HG02798 (cell line): ENCODE measurements at regions not wholly inside any gene's neighbourhood (a gene's known extent, or its start where the extent isn't known, plus 50 kb on each side); places are given as distances from the start of the nearest gene placed in this dataset.

Experiments used
- ATAC-seq: cut with Tn5 transposase; IDR thresholded peaks from one replicate; pipeline ENCODE4 v1.9.1; 2021; ENCODE audit warnings: mild to moderate bottlenecking; ENCODE audit not compliant: unreplicated experiment, poor library complexity

DNA sequence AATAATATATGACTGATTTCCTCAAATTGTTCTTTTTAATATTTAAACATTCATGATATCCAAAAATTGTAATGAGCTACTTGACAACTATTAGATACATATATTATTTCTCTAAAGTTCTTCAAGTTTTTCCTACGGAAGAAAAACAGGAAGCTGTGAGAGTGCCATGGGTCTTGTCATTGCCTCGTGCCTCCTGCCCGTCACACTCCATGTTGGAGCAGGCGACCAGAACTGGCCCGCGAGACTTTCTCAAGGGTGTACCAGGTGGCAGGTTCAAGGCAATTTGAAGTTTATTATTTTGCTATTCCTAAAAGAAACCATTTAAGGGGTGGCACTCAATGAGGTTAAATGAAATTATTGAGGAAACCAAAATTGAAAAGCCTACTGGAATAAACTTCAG, 337.2 kb downstream of the HACE1 start:
- ATAC-seq: no peak

DNA sequence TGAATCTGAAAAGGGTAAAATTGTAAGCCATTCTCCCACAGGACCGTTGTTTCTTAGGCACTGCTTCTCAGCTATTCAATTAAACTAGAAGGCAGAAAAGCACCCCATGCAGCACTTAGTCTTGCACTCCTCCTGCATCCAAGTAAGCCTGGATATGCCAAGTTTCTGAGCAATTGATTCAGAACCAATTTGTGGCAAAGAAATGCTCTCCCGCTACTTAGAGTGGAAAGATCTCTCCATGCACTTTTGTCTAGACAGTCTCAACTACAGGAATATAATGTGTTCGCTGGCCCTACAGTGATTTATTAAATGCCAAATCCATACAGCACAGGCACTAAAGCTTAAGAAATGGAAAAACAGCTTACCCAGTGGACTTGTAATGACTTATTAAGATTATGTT, 338.5 kb downstream of the HACE1 start:
- ATAC-seq: no peak

DNA sequence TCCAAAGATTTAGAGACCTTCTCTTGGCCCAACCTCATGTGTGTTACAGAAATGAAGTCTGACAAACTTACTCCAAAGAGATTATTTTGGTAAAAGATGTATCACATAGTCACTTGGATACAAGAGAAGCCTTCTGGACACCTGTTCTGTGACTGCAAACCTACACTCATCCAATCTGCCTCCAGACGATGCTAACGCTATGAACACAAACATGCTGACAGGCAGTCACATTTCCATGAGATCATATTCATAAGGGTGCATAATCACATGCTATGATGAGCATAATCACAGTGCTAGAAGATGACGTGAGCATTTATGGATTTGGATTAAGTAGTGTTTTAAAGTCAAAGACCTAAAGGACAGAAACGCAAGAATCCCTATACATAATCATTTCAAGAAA, 340.2 kb downstream of the HACE1 start:
- ATAC-seq: no peak

- ATAC-seq: no peak
These were observed 350.4 kb downstream of the HACE1 start for GRCh38 chr6:104509355-104509754.

DNA sequence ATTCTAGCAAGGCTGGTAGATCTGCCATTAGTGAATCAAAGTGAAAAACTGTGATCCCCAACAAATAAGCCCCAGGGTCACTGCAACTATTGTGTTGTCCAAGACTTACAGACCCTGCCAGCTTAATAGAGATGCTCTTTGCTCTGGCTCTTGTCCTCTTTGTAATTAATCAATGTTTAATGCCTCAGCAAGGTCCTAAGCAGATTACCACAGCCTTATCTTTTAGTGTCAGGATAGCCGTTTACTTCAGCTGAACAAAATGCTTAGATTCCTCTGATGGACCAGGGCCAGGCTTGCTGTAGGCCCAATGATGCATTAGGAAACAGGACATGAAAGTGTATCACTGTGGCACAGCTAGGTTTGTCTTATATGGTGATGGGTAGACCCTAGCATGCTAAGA, 353.3 kb downstream of the HACE1 start:
- ATAC-seq: no peak

- ATAC-seq: no peak
These were observed 353.9 kb downstream of the HACE1 start for GRCh38 chr6:104505838-104506237.

GRCh38 chr6:104500265-104500664, 359.5 kb downstream of the HACE1 start:
- no peak for ATAC-seq

DNA sequence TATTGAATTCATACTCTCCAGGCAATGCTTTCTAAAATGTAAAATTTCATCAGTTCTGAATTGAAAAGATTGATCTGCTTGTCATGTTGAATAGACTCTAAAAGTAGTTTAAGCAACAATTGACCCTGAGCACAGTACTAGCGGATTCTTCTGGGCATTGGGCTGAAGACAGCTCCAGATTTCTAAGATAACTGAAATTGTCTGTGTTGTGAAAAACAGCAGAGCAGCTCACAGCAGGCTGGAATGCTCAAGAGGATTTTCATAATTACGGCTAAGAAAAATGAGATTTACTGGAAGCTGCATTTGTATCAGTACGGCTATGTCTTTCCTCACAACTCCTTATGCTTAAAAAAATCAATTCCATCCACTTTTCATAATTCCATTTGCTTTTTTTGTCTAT, 373.7 kb downstream of the HACE1 start:
- no peak for ATAC-seq

GRCh38 chr6:104484626-104485025, 375.1 kb downstream of the HACE1 start:
- ATAC-seq: no peak

GRCh38 chr6:104484191-104484590, 375.5 kb downstream of the HACE1 start:
- ATAC-seq: no peak

DNA sequence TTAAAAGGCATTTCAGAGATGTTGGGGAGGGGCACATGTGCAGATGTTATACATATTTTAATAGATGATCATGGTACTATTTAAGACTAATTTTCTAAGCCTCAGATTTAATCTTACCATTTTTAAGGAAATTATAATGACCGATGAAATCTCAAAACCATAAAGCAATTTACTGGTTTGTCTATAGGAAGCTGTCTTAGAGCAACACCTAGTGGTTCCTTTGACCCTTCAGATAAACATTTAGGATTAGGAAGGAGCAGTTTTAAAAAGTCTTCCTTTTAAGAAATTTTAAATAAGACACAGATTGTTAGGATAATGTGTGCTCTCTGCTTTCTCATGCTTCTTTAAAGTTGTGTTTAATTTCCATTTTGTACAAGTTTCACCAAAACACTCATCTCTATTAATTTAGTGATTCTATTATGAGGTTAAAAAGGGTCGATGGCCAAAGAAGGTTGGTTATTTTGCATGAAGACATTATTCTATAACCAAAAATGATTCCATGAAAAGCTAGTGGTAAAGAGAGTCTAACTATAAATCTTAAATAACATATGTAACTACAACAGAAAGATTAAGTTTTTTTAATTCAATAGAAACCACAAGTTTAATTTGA, 376.4 kb downstream of the HACE1 start:
- ATAC-seq: no peak

GRCh38 chr6:104477569-104477968, 382.1 kb downstream of the HACE1 start:
- no peak for ATAC-seq

- ATAC-seq: no peak
These were observed 386.7 kb downstream of the HACE1 start for GRCh38 chr6:104473021-104473429.

DNA sequence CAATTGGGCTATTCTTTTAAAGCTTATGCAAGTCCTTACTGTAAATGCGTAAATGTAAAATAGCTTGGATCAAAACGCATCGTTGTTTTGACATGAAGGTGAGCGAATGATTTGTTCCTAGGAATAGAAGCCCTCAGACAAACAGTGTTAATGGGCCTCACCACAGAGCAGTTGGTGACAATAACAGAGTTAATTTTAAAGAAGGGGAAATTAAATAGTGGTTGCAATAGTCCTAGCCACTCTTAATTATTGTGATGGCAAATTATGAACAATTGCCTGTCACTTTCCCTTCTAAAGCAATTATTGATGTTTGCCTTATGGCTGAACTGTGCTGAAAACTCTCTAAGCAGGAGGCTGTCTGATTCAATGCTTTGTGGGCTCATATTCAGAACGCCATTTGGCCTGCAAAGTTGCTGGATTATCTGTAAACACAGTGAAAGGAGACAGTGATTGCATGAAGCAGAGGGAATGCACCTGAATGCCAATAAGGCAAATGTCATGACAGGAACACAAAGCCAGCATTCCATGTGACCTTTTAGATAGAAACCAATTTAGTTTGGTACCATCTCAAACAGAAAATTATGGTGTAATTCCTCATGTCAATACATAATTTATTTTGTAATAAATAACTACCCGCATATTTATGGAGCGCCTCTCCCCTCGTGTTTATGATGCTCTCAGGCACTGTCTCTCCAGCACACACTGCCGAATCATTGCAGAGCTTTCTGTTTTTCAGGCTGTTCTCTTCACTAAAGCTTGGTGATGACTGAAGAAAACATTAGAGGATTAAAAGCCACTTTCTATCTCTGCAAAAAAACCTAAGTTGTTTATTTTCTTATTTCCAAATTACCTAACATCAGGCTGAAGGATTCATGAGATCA, 387.5 kb downstream of the HACE1 start:
- ATAC-seq: no peak

DNA sequence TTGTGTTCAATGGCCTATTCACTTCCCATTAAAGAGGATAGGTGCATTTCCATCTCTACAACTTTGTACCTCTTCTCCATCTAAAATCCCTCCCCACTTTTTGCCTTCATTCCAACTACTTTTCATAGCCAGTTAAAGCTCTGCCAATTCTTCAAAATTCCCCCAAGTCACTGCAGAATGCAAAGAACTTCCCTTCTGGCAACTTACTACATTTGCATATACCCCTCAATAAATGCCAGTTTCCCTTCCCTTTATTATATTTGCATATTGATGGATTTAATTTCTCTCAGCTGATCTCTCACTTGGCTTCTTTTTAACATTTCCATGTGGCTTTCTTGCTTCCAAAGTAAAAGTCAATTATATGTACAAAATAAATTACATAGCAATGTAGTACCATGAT, 393.4 kb downstream of the HACE1 start:
- ATAC-seq: no peak

DNA sequence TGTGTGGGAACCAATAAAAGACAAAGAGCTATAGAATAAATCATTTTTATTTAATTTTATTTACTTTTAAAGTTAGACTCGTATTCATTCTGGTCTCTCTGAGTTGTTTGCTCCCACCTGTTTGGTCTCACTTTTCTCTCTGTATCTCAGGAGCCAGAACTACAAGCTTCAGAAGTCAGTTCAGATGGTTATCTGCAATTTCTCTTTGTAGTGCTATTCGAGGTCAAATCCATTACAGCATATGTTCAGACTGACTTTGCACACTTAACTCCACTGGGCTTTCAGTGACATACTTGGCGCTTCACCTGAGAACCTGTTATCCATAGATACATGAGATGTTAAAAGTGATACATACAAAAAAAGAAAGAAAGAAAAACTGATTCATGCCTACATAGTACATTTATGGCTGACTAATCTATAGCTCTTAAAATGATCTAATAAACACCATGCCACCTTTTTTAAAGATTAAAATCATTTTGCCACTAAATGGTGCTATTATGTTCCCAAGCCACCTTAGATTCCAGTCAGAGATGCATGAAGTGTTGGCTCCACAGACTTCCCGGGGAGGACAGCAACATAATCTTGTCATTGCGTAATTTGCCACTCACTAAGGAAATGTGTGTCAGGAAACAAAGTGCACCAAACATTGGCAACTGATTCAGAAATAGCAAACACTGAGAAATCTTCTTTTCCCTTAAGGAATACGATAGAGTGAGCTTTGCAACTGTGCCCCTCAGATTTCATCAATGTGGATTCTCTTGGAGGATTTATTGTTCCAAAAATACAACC, 396.7 kb downstream of the HACE1 start:
- no peak for ATAC-seq

DNA sequence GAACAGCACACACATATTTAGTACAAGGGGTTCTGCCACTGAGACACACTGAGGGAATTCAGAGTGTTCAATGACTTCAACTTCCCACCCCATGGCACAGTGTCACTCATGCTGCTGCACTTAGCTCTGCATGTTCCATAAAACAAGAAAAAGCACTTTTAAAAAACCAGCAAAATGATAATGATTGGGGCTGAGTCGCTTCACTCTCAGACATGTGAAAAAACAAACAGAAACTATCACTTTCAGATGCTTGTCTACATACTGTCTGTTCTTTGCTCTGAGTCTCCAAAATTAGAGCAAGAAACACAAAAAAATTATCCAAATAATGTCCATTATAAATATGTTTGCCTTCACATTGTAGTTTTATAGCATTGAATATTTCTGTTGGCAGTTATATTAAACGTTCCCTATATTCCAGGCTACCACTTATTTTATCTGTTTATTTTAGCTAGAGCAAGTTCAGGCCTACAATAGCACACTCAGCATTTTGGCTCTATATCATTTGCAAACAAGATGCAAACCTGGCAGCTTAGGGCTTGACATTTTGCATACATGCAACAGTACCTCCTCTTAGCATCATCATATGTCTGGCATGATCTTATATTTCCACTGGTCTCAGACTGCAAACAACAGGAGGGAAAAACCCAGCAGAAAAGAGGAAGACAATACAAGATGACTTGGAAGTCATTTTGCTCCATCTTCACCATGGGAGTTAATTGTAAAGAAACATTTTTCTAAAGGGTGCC, 398.8 kb downstream of the HACE1 start:
- ATAC-seq: peak; percentile 74

- peak; percentile 63 for ATAC-seq
These were observed 400.2 kb downstream of the HACE1 start for GRCh38 chr6:104459543-104459942.

DNA sequence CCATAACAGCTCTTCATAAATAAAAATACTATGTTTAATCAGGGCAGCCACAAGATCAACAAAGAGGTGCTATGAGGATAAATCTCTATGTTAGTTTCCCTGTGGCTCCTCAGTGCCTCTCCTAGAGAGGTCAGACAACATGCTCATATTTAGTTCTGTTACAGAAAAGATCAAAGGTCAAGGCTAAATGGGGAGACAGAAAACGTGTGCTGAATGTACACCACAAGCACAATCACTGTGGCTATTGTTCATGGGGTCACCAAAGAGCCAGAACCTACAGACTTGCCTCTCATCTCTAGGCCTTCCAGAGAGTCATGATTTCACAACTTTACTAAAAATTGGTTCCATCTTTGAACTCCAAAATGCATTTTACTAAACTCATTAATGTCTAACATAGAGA, 409.8 kb downstream of the HACE1 start:
- ATAC-seq: no peak
